HepG2 (cell line): ENCODE measurements at regions not wholly inside any gene's neighbourhood (a gene's known extent, or its start where the extent isn't known, plus 50 kb on each side); places are given as distances from the start of the nearest gene placed in this dataset.

ENCODE experiments used
- ATAC-seq: fragments of 200-7000 bp; cut with Tn5 transposase; 3 replicates; pipeline ENCODE4 v1.9.1; 2020; ENCODE audit warnings: mild to moderate bottlenecking, moderate library complexity
- BruUV-seq: library from RNA; stranded (reverse); fragments of 400-500 nt; replicated peaks from 2 replicates; lab custom pipeline; 2021; lab: Mats Ljungman, UMichigan
- CTCF ChIA-PET: fragments of 300-600 bp; formaldehyde crosslinking; extraction: SDS; loops from one replicate; lab custom pipeline; 2021; ENCODE audit warnings: low total read pairs, inconsistent platforms, low intra/inter-chr PET ratio; lab: Yijun Ruan, JAX
- POLR2A ChIA-PET: fragments of 350-600 bp; sonication (Branson Sonifier 250); formaldehyde crosslinking; loops from one replicate; lab custom pipeline; 2020; ENCODE audit warnings: antibody characterized with exemption, inconsistent platforms; lab: Yijun Ruan, JAX
- DNase-seq: peaks from one replicate; pipeline ENCODE4 v3.0.0-alpha.2; 2015; ENCODE audit warnings: low spot score
- FAIRE-seq: peaks from 3 replicates; lab custom pipeline; 2011; peaks lifted over from hg19 to GRCh38; lab: Jason Lieb, UNC
- H2AFZ ChIP-seq: one replicate; pipeline ENCODE4 v1.6.1; 2011; ENCODE audit warnings: low read length, inconsistent platforms
- H3K27ac ChIP-seq: fragments of 300-600 bp; 3 replicates; pipeline ENCODE4 v1.8.0; 2011; ENCODE audit warnings: mixed run types, mild to moderate bottlenecking, mixed read lengths, low read length, inconsistent platforms; ENCODE audit not compliant: insufficient read depth; ENCODE audit errors: extremely low read length
- H3K27me3 ChIP-seq, 2 experiments: fragments of 200-600 bp in 1 of 2; 2 replicates in 1 of 2; 3 replicates in 1 of 2; pipeline versions ENCODE4 v1.6.0 to v1.8.0; 2011; ENCODE audit warnings: low read length in 2 of 2, mild to moderate bottlenecking in 2 of 2, moderate library complexity in 2 of 2, inconsistent platforms in 1 of 2; ENCODE audit not compliant: insufficient read depth in 2 of 2, control insufficient read depth in 1 of 2
- H3K36me3 ChIP-seq, 2 experiments: fragments of 200-600 bp in 1 of 2; replicated peaks in 1 of 2; 2 replicates in 1 of 2; 3 replicates in 1 of 2; pipeline versions ENCODE4 v1.5.1 to v1.8.0; 2011; ENCODE audit warnings: low read length in 2 of 2, inconsistent platforms in 1 of 2; ENCODE audit not compliant: insufficient read depth in 2 of 2, control insufficient read depth in 1 of 2
- H3K4me1 ChIP-seq: 2 replicates; pipeline ENCODE4 v1.5.1; 2012; ENCODE audit warnings: low read length, inconsistent platforms; ENCODE audit not compliant: insufficient read depth
- H3K4me2 ChIP-seq: 2 replicates; pipeline ENCODE4 v1.6.0; 2011; ENCODE audit warnings: low read depth, low read length, inconsistent platforms
- H3K4me3 ChIP-seq, 3 experiments: fragments of 200-600 bp in 1 of 3; sonication (generic), shearing (Covaris generic) in 1 of 3; replicated peaks in 1 of 3; 2 replicates each; pipeline ENCODE4 v1.5.1; 2011 to 2016; ENCODE audit warnings: low read length in 3 of 3, inconsistent platforms in 2 of 3, low read depth in 2 of 3, mild to moderate bottlenecking in 2 of 3, control low read depth in 1 of 3, mixed read lengths in 1 of 3; ENCODE audit not compliant: insufficient read depth in 1 of 3
- H3K79me2 ChIP-seq: one replicate; pipeline ENCODE4 v1.6.1; 2011; ENCODE audit warnings: low read length, inconsistent platforms; ENCODE audit not compliant: insufficient read depth
- H3K9ac ChIP-seq: 2 replicates; pipeline ENCODE4 v1.6.0; 2011; ENCODE audit warnings: mild to moderate bottlenecking, low read depth, low read length, inconsistent platforms; ENCODE audit not compliant: insufficient read depth
- H3K9me3 ChIP-seq: 2 replicates; pipeline ENCODE4 v1.5.1; 2012; ENCODE audit warnings: mild to moderate bottlenecking, low read length
- H4K20me1 ChIP-seq: 2 replicates; pipeline ENCODE4 v1.6.0; 2011; ENCODE audit warnings: inconsistent platforms, mild to moderate bottlenecking, low read length, moderate library complexity; ENCODE audit not compliant: insufficient read depth
- AKNA ChIP-seq: sonication (generic); formaldehyde crosslinking; IDR thresholded peaks from 2 replicates; pipeline ENCODE4 v1.4.0; 2020; ENCODE audit warnings: missing genetic modification reagents, borderline replicate concordance
- E2F5 ChIP-seq: sonication (generic); formaldehyde crosslinking; conservative IDR thresholded peaks from 2 replicates; pipeline ENCODE4 v1.4.0; 2020; ENCODE audit warnings: missing genetic modification reagents
- ETV5 ChIP-seq: IDR thresholded peaks from 2 replicates; pipeline ENCODE4 v1.6.1; 2018; ENCODE audit warnings: missing biosample characterization, missing genetic modification reagents, inconsistent platforms, borderline replicate concordance
- KLF11 ChIP-seq: IDR thresholded peaks from 2 replicates; pipeline ENCODE4 v1.6.1; 2016; ENCODE audit warnings: missing compliant biosample characterization
- MIER3 ChIP-seq: IDR thresholded peaks from 2 replicates; pipeline ENCODE4 v1.6.1; 2016; ENCODE audit warnings: missing compliant biosample characterization, borderline replicate concordance
- STAT5B ChIP-seq: sonication (generic); formaldehyde crosslinking; IDR thresholded peaks from 2 replicates; pipeline ENCODE4 v1.4.0; 2020; ENCODE audit warnings: missing genetic modification reagents
- TAF1 ChIP-seq: sonication (generic); formaldehyde crosslinking; IDR thresholded peaks from 2 replicates; pipeline ENCODE4 v1.4.0; 2020; ENCODE audit warnings: missing genetic modification reagents
- TBP ChIP-seq: sonication (generic); formaldehyde crosslinking; IDR thresholded peaks from 2 replicates; pipeline ENCODE4 v1.5.0; 2020; ENCODE audit warnings: missing genetic modification reagents
- ZBTB42 ChIP-seq: sonication (generic); formaldehyde crosslinking; IDR thresholded peaks from 2 replicates; pipeline ENCODE4 v1.5.0; 2020; ENCODE audit warnings: mild to moderate bottlenecking, missing genetic modification reagents
- ZFP1 ChIP-seq: IDR thresholded peaks from 2 replicates; pipeline ENCODE4 v1.6.1; 2016
- ZMAT3 ChIP-seq: sonication (generic); formaldehyde crosslinking; conservative IDR thresholded peaks from 2 replicates; pipeline ENCODE4 v1.7.0; 2021; ENCODE audit warnings: missing genetic modification reagents
- ZNF281 ChIP-seq: sonication (generic); formaldehyde crosslinking; IDR thresholded peaks from 2 replicates; pipeline ENCODE4 v1.4.0; 2020; ENCODE audit warnings: missing genetic modification reagents, borderline replicate concordance
- ZNF430 ChIP-seq: sonication (generic); formaldehyde crosslinking; IDR thresholded peaks from 2 replicates; pipeline ENCODE4 v1.9.0; 2021; ENCODE audit warnings: mild to moderate bottlenecking, missing genetic modification reagents
- ZNF747 ChIP-seq: sonication (generic); formaldehyde crosslinking; IDR thresholded peaks from 2 replicates; pipeline ENCODE4 v1.8.1; 2023; ENCODE audit warnings: missing genetic modification reagents, mild to moderate bottlenecking, borderline replicate concordance
- WGBS: methylation state at CpG from one replicate; pipeline ENCODE4 v1.1.6; 2017; ENCODE audit warnings: low lambda C conversion rate; 5-methylcytosine and 5-hydroxymethylcytosine counted together
- in situ Hi-C: cut with HindIII; loops from 2 replicates; pipeline ENCODE4 v1.10.0; 2017; ENCODE audit warnings: low pct_unique_long_range_greater_than_20kb; ENCODE audit not compliant: extremely low pct_ligation_motif_present
- intact Hi-C: fragments of 100-400 bp; cut with micrococcal nuclease; formaldehyde crosslinking; loops from one replicate; pipeline ENCODE4 v1.10.0; 2022; ENCODE audit not compliant: unreplicated experiment

- H2AFZ ChIP-seq = no peak overlapping the region
- H3K4me3 ChIP-seq = no peak overlapping the region
- 42% methylated on average over 2 of the region's 2 CpGs for WGBS
- FAIRE-seq = no peak
- H3K4me1 ChIP-seq = no peaks in the 10 kb centered on the region
- H3K36me3 ChIP-seq = no peaks in the 10 kb centered on the region
- no peaks in the 10 kb centered on the region for H3K9me3 ChIP-seq
- H3K79me2 ChIP-seq = no peaks in the 10 kb centered on the region
- no peak for ATAC-seq
- no peak for TF ChIP-seq MIER3 (CRISPR knock-in tag)
- no peak for TF ChIP-seq STAT5B (CRISPR knock-in tag)
- TF ChIP-seq ETV5 = no peak
- no peak for TF ChIP-seq ZNF281 (CRISPR knock-in tag)
- TF ChIP-seq TAF1 (CRISPR knock-in tag) = no peak
- no peak for TF ChIP-seq ZNF747 (CRISPR knock-in tag)
- no peak for TF ChIP-seq ZNF430 (CRISPR knock-in tag)
- TF ChIP-seq ZFP1 = no peak
- TF ChIP-seq AKNA (CRISPR knock-in tag) = no peak
- no peak for TF ChIP-seq ZMAT3 (CRISPR knock-in tag)
- TF ChIP-seq TBP (CRISPR knock-in tag) = no peak
- no peak for TF ChIP-seq KLF11
- TF ChIP-seq E2F5 (CRISPR knock-in tag) = no peak
- no peak for TF ChIP-seq ZBTB42
- H3K27ac ChIP-seq = no peak overlapping the region
- no peak overlapping the region for H3K9ac ChIP-seq
- no TSS peak for BruUV-seq
- intact Hi-C loops = no loop called here
- no peak overlapping the region for H3K4me2 ChIP-seq
- no peaks in the 10 kb centered on the region for H4K20me1 ChIP-seq
- no peaks in the 10 kb centered on the region for H3K27me3 ChIP-seq
- ChIA-PET CTCF (no interaction called here), POLR2A (no interaction called here)
- DNase-seq = no peak
- in situ Hi-C loops = no loop called here
Measured at GRCh38 chr3:94737116-94737515, 674.3 kb downstream of the NSUN3 start.
